Breast epithelium (tissue), 4 donors: ENCODE measurements at regions not wholly inside any gene's neighbourhood (a gene's known extent, or its start where the extent isn't known, plus 50 kb on each side); places are given as distances from the start of the nearest gene placed in this dataset.

Source experiments
- DNase-seq, 2 donors: peaks; one replicate each; pipeline ENCODE4 v3.0.0-alpha.2; 2019; ENCODE audit warnings: low spot score in 2 of 2
- H3K27ac ChIP-seq, 2 donors: fragments of 200-600 bp; sonication (generic) in 1 of 2; one replicate each; pipeline ENCODE4 v1.5.1; 2016 to 2019; ENCODE audit warnings: mild to moderate bottlenecking in 1 of 2
- H3K27me3 ChIP-seq, 2 donors: fragments of 200-600 bp; sonication (generic) in 1 of 2; one replicate each; pipeline versions ENCODE4 v1.5.1 to v1.6.0; 2017 to 2019; ENCODE audit warnings: control low read depth in 1 of 2, mild to moderate bottlenecking in 1 of 2
- H3K36me3 ChIP-seq: fragments of 200-600 bp; one replicate; pipeline ENCODE4 v1.5.1; 2019
- H3K4me1 ChIP-seq, 2 donors: fragments of 200-600 bp; sonication (generic); one replicate each; pipeline ENCODE4 v1.5.1; 2016 to 2019; ENCODE audit warnings: control low read depth in 1 of 2
- H3K4me3 ChIP-seq, 3 donors: fragments of 200-600 bp; sonication (generic); 1 replicate in 2 of 3; 2 replicates in 1 of 3; pipeline ENCODE4 v1.5.1; 2016 to 2019; ENCODE audit warnings: mild to moderate bottlenecking in 3 of 3, moderate library complexity in 2 of 3
- H3K9me3 ChIP-seq, 2 donors: fragments of 200-600 bp; sonication (generic) in 1 of 2; one replicate each; pipeline ENCODE4 v1.5.1; 2016 to 2019; ENCODE audit warnings: control low read depth in 1 of 2
- POLR2A ChIP-seq: fragments of 450-650 bp; IDR thresholded peaks from one replicate; pipeline ENCODE4 v1.6.1; 2016; ENCODE audit warnings: antibody characterized with exemption, mild to moderate bottlenecking, moderate library complexity
- POLR2AphosphoS5 ChIP-seq, 3 donors: sonication (generic); formaldehyde crosslinking; IDR thresholded peaks; one replicate each; pipeline ENCODE4 v1.6.1; 2017; ENCODE audit warnings: antibody characterized with exemption in 3 of 3
- intact Hi-C: fragments of 100-400 bp; cut with DNase I; formaldehyde crosslinking; loops from one replicate; pipeline ENCODE4 v1.15.1; 2023; ENCODE audit warnings: low total_unique reads
- TF ChIP-seq, protein P1 (sequence below), 3 donors: fragments of 450-650 bp; IDR thresholded peaks; one replicate each; pipeline ENCODE4 v1.5.1; 2016 to 2017; ENCODE audit warnings: antibody characterized with exemption in 3 of 3, mild to moderate bottlenecking in 3 of 3, moderate library complexity in 3 of 3

DNA sequence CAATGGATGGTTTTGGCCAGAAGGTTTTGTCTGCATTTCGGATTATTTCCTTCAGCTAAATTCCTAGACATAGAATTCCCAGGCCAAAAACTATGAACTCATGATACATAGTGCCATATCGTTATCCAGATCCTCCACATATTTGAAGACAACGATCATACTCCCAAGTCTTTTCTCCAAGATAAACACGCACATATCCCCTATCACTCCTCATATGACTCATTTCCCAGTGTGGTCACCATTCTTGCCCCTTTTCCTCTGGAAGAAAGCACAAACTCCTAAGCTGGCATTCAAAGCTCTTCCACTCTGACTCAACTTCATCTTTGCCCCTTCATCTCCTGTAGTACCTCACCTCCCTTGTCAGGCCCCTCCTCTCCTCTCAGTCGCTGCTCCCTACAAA, 277.6 kb downstream of the PLPP3 start:
- TF ChIP-seq, protein P1, sequence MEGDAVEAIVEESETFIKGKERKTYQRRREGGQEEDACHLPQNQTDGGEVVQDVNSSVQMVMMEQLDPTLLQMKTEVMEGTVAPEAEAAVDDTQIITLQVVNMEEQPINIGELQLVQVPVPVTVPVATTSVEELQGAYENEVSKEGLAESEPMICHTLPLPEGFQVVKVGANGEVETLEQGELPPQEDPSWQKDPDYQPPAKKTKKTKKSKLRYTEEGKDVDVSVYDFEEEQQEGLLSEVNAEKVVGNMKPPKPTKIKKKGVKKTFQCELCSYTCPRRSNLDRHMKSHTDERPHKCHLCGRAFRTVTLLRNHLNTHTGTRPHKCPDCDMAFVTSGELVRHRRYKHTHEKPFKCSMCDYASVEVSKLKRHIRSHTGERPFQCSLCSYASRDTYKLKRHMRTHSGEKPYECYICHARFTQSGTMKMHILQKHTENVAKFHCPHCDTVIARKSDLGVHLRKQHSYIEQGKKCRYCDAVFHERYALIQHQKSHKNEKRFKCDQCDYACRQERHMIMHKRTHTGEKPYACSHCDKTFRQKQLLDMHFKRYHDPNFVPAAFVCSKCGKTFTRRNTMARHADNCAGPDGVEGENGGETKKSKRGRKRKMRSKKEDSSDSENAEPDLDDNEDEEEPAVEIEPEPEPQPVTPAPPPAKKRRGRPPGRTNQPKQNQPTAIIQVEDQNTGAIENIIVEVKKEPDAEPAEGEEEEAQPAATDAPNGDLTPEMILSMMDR (IDR thresholded peaks at IDR 0.05), result no peak
- TF ChIP-seq POLR2AphosphoS5 (IDR thresholded peaks at IDR 0.05) (no peak), POLR2A (no peak)
- intact Hi-C loops, result no loop called here
- no peaks in the 10 kb centered on the region for H3K9me3 ChIP-seq
- no peaks in the 10 kb centered on the region for H3K27me3 ChIP-seq
- H3K4me1 ChIP-seq, result no peaks in the 10 kb centered on the region
- H3K36me3 ChIP-seq, result no peaks in the 10 kb centered on the region
- H3K27ac ChIP-seq, result no peak overlapping the region
- no peak overlapping the region for H3K4me3 ChIP-seq
- DNase-seq, result no peak

DNA sequence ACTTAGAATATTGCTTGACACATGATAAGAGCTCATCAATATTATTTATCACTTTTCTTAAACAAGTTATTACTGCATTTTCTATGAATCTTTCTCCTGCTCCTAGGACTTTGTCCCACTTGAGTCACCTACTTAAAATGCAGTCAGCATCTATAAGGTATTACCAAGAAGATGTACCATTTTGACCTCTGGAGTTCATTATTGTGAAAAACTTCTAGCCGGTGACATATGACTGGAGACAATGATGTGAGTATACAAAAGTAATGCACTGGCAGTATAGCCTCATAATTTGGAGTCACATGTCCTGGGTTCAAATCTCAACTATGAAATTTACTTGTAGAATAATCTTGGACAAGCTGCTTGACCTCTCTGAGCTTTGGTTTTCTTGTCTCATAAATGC, 278.5 kb downstream of the PLPP3 start:
- H3K4me3 ChIP-seq, result no peak overlapping the region
- DNase-seq, result no peak
- H3K36me3 ChIP-seq, result no peaks in the 10 kb centered on the region
- no peak overlapping the region for H3K27ac ChIP-seq
- H3K4me1 ChIP-seq, result no peaks in the 10 kb centered on the region
- intact Hi-C loops, result no loop called here
- no peaks in the 10 kb centered on the region for H3K9me3 ChIP-seq
- H3K27me3 ChIP-seq, result no peaks in the 10 kb centered on the region
- TF ChIP-seq, protein P1 (IDR thresholded peaks at IDR 0.05), result no peak
- no peak for TF ChIP-seq POLR2A
- no peak for TF ChIP-seq POLR2AphosphoS5 (IDR thresholded peaks at IDR 0.05)

- Histone ChIP-seq H3K4me1 (no peaks in the 10 kb centered on the region), H3K9me3 (no peaks in the 10 kb centered on the region), H3K27ac (no peak overlapping the region), H3K36me3 (no peaks in the 10 kb centered on the region), H3K4me3 (no peak overlapping the region), H3K27me3 (no peaks in the 10 kb centered on the region)
- no peak for TF ChIP-seq POLR2A
- TF ChIP-seq, protein P1 (IDR thresholded peaks at IDR 0.05), result no peak
- TF ChIP-seq POLR2AphosphoS5 (IDR thresholded peaks at IDR 0.05), result no peak
- intact Hi-C loops, result no loop called here
- no peak for DNase-seq
Measured at GRCh38 chr1:56298866-56299265, 280.5 kb downstream of the PLPP3 start.

DNA sequence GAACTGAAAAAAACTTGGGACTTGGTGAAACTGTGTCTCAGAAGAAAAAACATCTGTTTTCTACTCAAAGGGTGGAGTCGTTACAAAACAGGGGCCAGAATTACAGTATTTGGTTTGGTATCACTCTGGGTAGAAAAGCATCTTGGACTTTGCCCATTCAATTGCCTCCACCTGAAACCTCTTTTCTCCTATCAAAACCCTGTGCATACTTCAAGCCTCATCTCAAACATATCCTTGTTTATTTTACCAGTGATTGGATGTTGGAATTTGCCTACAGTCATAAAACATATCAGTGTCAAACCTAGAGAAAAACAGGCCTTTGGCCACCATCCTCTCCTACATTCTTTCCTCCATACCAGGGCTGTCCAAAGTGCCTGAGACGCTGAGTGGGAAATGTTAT, 281.5 kb downstream of the PLPP3 start:
- Histone ChIP-seq H3K27ac (no peak overlapping the region), H3K36me3 (no peaks in the 10 kb centered on the region), H3K4me3 (no peak overlapping the region), H3K27me3 (no peaks in the 10 kb centered on the region), H3K4me1 (no peaks in the 10 kb centered on the region), H3K9me3 (no peaks in the 10 kb centered on the region)
- intact Hi-C loops, result no loop called here
- TF ChIP-seq POLR2A, result no peak
- TF ChIP-seq, protein P1 (IDR thresholded peaks at IDR 0.05), result no peak
- no peak for TF ChIP-seq POLR2AphosphoS5 (IDR thresholded peaks at IDR 0.05)
- DNase-seq, result no peak

GRCh38 chr1:56297208-56297607, 282.2 kb downstream of the PLPP3 start:
- Histone ChIP-seq H3K9me3 (no peaks in the 10 kb centered on the region), H3K27ac (no peak overlapping the region), H3K27me3 (no peaks in the 10 kb centered on the region), H3K4me1 (no peaks in the 10 kb centered on the region), H3K4me3 (no peak overlapping the region), H3K36me3 (no peaks in the 10 kb centered on the region)
- intact Hi-C loops, result no loop called here
- no peak for DNase-seq
- TF ChIP-seq POLR2A (no peak), POLR2AphosphoS5 (IDR thresholded peaks at IDR 0.05) (no peak)
- TF ChIP-seq, protein P1 (IDR thresholded peaks at IDR 0.05), result no peak
